Tibial nerve (tissue), 4 donors: ENCODE measurements at regions not wholly inside any gene's neighbourhood (a gene's known extent, or its start where the extent isn't known, plus 50 kb on each side); places are given as distances from the start of the nearest gene placed in this dataset.

Experiments
- DNase-seq, 2 donors: peaks; one replicate each; pipeline ENCODE4 v3.0.0-alpha.2; 2019; ENCODE audit warnings: low spot score in 2 of 2
- H3K27ac ChIP-seq, 4 donors: fragments of 200-600 bp; sonication (generic) in 3 of 4; one replicate each; pipeline ENCODE4 v1.5.1; 2017 to 2019; ENCODE audit warnings: mild to moderate bottlenecking in 1 of 4
- H3K27me3 ChIP-seq, 2 donors: fragments of 200-600 bp; sonication (generic) in 1 of 2; one replicate each; pipeline versions ENCODE4 v1.5.1 to v1.6.0; 2017 to 2019
- H3K36me3 ChIP-seq, 3 donors: fragments of 200-600 bp; sonication (generic); one replicate each; pipeline ENCODE4 v1.5.1; 2018 to 2019
- H3K4me1 ChIP-seq, 4 donors: fragments of 200-600 bp; sonication (generic) in 3 of 4; one replicate each; pipeline ENCODE4 v1.5.1; 2017 to 2019
- H3K4me3 ChIP-seq, 4 donors: fragments of 200-600 bp; sonication (generic) in 3 of 4; one replicate each; pipeline ENCODE4 v1.5.1; 2017 to 2019; ENCODE audit warnings: mild to moderate bottlenecking in 1 of 4, moderate library complexity in 1 of 4
- H3K9me3 ChIP-seq, 4 donors: fragments of 200-600 bp; sonication (generic) in 3 of 4; one replicate each; pipeline ENCODE4 v1.5.1; 2017 to 2019
- CTCF ChIP-seq, 5 experiments: fragments of 200-600 bp in 3 of 5; fragments of 450-650 bp in 2 of 5; sonication (generic) in 3 of 5; IDR thresholded peaks; one replicate each; pipeline ENCODE4 v1.5.1; 2016 to 2019; ENCODE audit warnings: antibody characterized with exemption in 5 of 5, mild to moderate bottlenecking in 3 of 5, moderate library complexity in 2 of 5
- EP300 ChIP-seq, 2 donors: sonication (generic); formaldehyde crosslinking; IDR thresholded peaks; one replicate each; pipeline ENCODE4 v1.6.1; 2017; ENCODE audit warnings: antibody characterized with exemption in 2 of 2, mild to moderate bottlenecking in 1 of 2
- POLR2A ChIP-seq, 2 donors: fragments of 450-650 bp; IDR thresholded peaks; one replicate each; pipeline ENCODE4 v1.6.1; 2017; ENCODE audit warnings: antibody characterized with exemption in 2 of 2, mild to moderate bottlenecking in 2 of 2, moderate library complexity in 2 of 2
- WGBS, 2 donors: methylation state at CpG; one replicate each; pipeline ENCODE4 v1.1.5; 2018; 5-methylcytosine and 5-hydroxymethylcytosine counted together

- WGBS, 2 donors: 30 to 48% methylated on average over 3 of the region's 3 CpGs
- no peak overlapping the region for H3K4me3 ChIP-seq
- H3K9me3 ChIP-seq: peaks cover 0 to 3% (median 0%) of the 10 kb centered on the region in 4 donors
- DNase-seq: no peak
- no peak overlapping the region for H3K27ac ChIP-seq
- H3K27me3 ChIP-seq: no peaks in the 10 kb centered on the region
- no peaks in the 10 kb centered on the region for H3K4me1 ChIP-seq
- H3K36me3 ChIP-seq: no peaks in the 10 kb centered on the region
- no peak for TF ChIP-seq CTCF (IDR thresholded peaks at IDR 0.05)
- no peak for TF ChIP-seq EP300 (IDR thresholded peaks at IDR 0.05)
- no peak for TF ChIP-seq POLR2A (IDR thresholded peaks at IDR 0.05)
Observed at GRCh38 chr11:24356501-24356900, 140.4 kb upstream of the LUZP2 start.

GRCh38 chr11:24357620-24358410 lies 139.0 kb upstream of the LUZP2 start:
- WGBS, 2 donors: 61 to 71% methylated on average over 8 of the region's 8 CpGs
- Histone ChIP-seq H3K36me3 (no peaks in the 10 kb centered on the region), H3K27me3 (no peaks in the 10 kb centered on the region), H3K4me3 (no peak overlapping the region), H3K27ac (no peak overlapping the region), H3K4me1 (no peaks in the 10 kb centered on the region), H3K9me3 (peaks cover 0 to 5% (median 2%) of the 10 kb centered on the region in 4 donors)
- DNase-seq: no peak
- TF ChIP-seq POLR2A (IDR thresholded peaks at IDR 0.05) (no peak), CTCF (IDR thresholded peaks at IDR 0.05) (no peak), EP300 (IDR thresholded peaks at IDR 0.05) (no peak)

- WGBS, 2 donors: 63 to 65% methylated on average over 1 of the region's 1 CpG
- H3K27ac ChIP-seq: no peak overlapping the region
- TF ChIP-seq CTCF (IDR thresholded peaks at IDR 0.05) (no peak), EP300 (IDR thresholded peaks at IDR 0.05) (no peak), POLR2A (IDR thresholded peaks at IDR 0.05) (no peak)
- no peaks in the 10 kb centered on the region for H3K4me1 ChIP-seq
- no peak overlapping the region for H3K4me3 ChIP-seq
- no peak for DNase-seq
- no peaks in the 10 kb centered on the region for H3K9me3 ChIP-seq
- no peaks in the 10 kb centered on the region for H3K36me3 ChIP-seq
- no peaks in the 10 kb centered on the region for H3K27me3 ChIP-seq
Observed at GRCh38 chr11:24372491-24372890, 124.4 kb upstream of the LUZP2 start.

- no peaks in the 10 kb centered on the region for H3K36me3 ChIP-seq
- DNase-seq: no peak
- no peaks in the 10 kb centered on the region for H3K27me3 ChIP-seq
- H3K4me3 ChIP-seq: no peak overlapping the region
- no peak for TF ChIP-seq CTCF (IDR thresholded peaks at IDR 0.05)
- TF ChIP-seq EP300 (IDR thresholded peaks at IDR 0.05): no peak
- WGBS, 2 donors: 81 to 87% methylated on average over 1 of the region's 1 CpG
- no peaks in the 10 kb centered on the region for H3K9me3 ChIP-seq
- H3K4me1 ChIP-seq: no peaks in the 10 kb centered on the region
- H3K27ac ChIP-seq: no peak overlapping the region
Observed at GRCh38 chr11:24373516-24373915, 123.3 kb upstream of the LUZP2 start.

GRCh38 chr11:24375351-24375750 lies 121.5 kb upstream of the LUZP2 start:
- no peak for DNase-seq
- H3K4me3 ChIP-seq: no peak overlapping the region
- no peaks in the 10 kb centered on the region for H3K36me3 ChIP-seq
- TF ChIP-seq POLR2A (IDR thresholded peaks at IDR 0.05): no peak
- no peak for TF ChIP-seq EP300 (IDR thresholded peaks at IDR 0.05)
- no peak for TF ChIP-seq CTCF (IDR thresholded peaks at IDR 0.05)
- WGBS, 2 donors: 45 to 83% methylated on average over 1 of the region's 1 CpG
- H3K27ac ChIP-seq: no peak overlapping the region
- H3K27me3 ChIP-seq: no peaks in the 10 kb centered on the region
- H3K4me1 ChIP-seq: no peaks in the 10 kb centered on the region
- no peaks in the 10 kb centered on the region for H3K9me3 ChIP-seq
